Right forelimb (tissue), 1 donor: ENCODE measurements at regions not wholly inside any gene's neighbourhood (a gene's known extent, or its start where the extent isn't known, plus 50 kb on each side); places are given as distances from the start of the nearest gene placed in this dataset.

Experiments used
- DNase-seq: peaks from one replicate; pipeline ENCODE4 v3.0.0-alpha.2; 2018

DNA sequence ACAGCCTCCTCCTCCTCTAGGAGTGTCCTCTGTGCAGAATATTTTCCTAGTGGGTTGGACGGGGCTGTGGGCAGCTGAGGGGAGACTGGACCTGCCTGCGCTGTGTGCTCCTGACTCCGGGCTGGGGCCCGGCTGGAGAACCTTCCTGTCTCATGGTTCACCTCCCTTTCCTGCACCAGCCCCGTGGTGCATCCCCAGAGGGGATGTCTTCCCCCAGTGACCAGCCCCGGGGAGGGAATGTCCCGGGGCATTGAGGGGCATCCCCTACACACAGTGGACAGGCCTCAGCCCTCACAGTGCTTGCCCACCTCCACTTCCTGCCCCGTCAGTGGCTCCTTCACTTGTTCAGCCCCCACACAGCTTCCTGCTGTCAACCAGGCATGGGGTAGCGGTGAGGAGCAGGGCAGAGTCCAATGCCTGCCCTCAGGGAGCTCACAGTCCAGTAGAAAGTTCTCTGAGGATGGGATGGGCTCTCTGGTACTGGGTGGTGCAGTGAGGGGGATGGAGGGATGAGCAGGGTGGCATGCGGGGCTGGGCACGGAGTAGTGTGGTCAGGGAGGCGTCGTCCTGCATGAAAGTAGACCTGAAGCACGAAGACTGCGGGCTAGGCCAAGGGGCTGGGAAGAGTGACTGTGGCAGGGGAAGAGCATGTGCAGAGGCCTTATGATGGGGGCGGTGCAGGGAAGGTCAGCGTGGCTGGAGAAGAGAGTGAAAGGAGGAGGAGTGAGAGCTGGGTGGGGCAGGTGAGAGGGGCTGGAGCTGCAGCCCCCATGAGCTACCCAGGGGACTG lies 52.1 kb upstream of the PITX1 start:
- peak; percentile 36 for DNase-seq

GRCh38 chr5:135085133-135085935 lies 51.3 kb upstream of the PITX1 start:
- DNase-seq: peak; percentile 22
